GM12892 (cell line): ENCODE measurements at regions not wholly inside any gene's neighbourhood (a gene's known extent, or its start where the extent isn't known, plus 50 kb on each side); places are given as distances from the start of the nearest gene placed in this dataset.

Experiments used
- POLR2A ChIP-seq: IDR thresholded peaks from 2 replicates; pipeline ENCODE4 v1.6.1; 2011; ENCODE audit warnings: low read depth, low read length, control low read depth
- POLR2AphosphoS5 ChIP-seq: IDR thresholded peaks from 2 replicates; pipeline ENCODE4 v1.6.1; 2011; ENCODE audit warnings: low read depth, low read length, control low read depth
- TAF1 ChIP-seq: IDR thresholded peaks from 2 replicates; pipeline ENCODE4 v1.6.1; 2011; ENCODE audit warnings: low read depth, mild to moderate bottlenecking, control low read depth, low read length, borderline replicate concordance

GRCh38 chr11:110903830-110904229, 191.6 kb upstream of the ARHGAP20 start:
- TF ChIP-seq TAF1 (no peak), POLR2AphosphoS5 (no peak), POLR2A (no peak)
